Natural killer cell (primary cell): ENCODE measurements at regions not wholly inside any gene's neighbourhood (a gene's known extent, or its start where the extent isn't known, plus 50 kb on each side); places are given as distances from the start of the nearest gene placed in this dataset.
"Not testable (repeated sequence)": the region's sequence is repeated elsewhere in the genome, so short reads cannot be mapped to it uniquely, and the experiment has no call there.

ENCODE experiments used
- ATAC-seq, 3 donors: fragments of 150-1000 bp in 2 of 3; fragments of 200-7000 bp in 1 of 3; cut with Tn5 transposase; 1 replicate in 1 of 3; 2 replicates in 2 of 3; pipeline ENCODE4 v1.10.0; 2021; ENCODE audit warnings: mild to moderate bottlenecking in 2 of 3, moderate library complexity in 2 of 3
- DNase-seq, 2 donors: peaks; one replicate each; pipeline versions ENCODE4 v3.0.0 to v3.0.0-alpha.2; 2013 to 2021; ENCODE audit warnings: mixed read lengths in 1 of 2
- H3K27ac ChIP-seq: one replicate; pipeline ENCODE4 v1.5.1; 2013; ENCODE audit warnings: mild to moderate bottlenecking, low read length
- H3K27me3 ChIP-seq: one replicate; pipeline ENCODE4 v1.6.1; 2013; ENCODE audit warnings: low read length; ENCODE audit not compliant: control insufficient read depth, insufficient read depth
- H3K36me3 ChIP-seq: one replicate; pipeline ENCODE4 v1.6.1; 2013; ENCODE audit warnings: low read length; ENCODE audit not compliant: control insufficient read depth, insufficient read depth
- H3K4me1 ChIP-seq: one replicate; pipeline ENCODE4 v1.6.1; 2013; ENCODE audit warnings: low read length; ENCODE audit not compliant: control insufficient read depth, insufficient read depth
- H3K4me3 ChIP-seq: one replicate; pipeline ENCODE4 v1.5.1; 2013; ENCODE audit warnings: low read length
- H3K9me3 ChIP-seq: one replicate; pipeline ENCODE4 v1.6.1; 2013; ENCODE audit warnings: low read length; ENCODE audit not compliant: control insufficient read depth, insufficient read depth
- H3K27ac Mint-ChIP-seq, 2 donors: one replicate each; pipeline ENCODE4 v1.8.0; 2022; ENCODE audit warnings: mild to moderate bottlenecking in 2 of 2, mixed read lengths in 2 of 2, moderate library complexity in 1 of 2
- H3K27me3 Mint-ChIP-seq, 2 donors: one replicate each; pipeline ENCODE4 v1.8.0; 2022; ENCODE audit warnings: low read depth in 2 of 2, mixed read lengths in 2 of 2
- H3K36me3 Mint-ChIP-seq: one replicate; pipeline ENCODE4 v1.8.0; 2022; ENCODE audit warnings: mixed read lengths
- H3K4me1 Mint-ChIP-seq, 2 donors: one replicate each; pipeline ENCODE4 v1.8.0; 2022; ENCODE audit warnings: mixed read lengths in 2 of 2
- H3K4me3 Mint-ChIP-seq: one replicate; pipeline ENCODE4 v1.8.0; 2022; ENCODE audit warnings: mild to moderate bottlenecking, moderate library complexity, mixed read lengths
- H3K9me3 Mint-ChIP-seq, 2 donors: one replicate each; pipeline ENCODE4 v1.8.0; 2022; ENCODE audit warnings: mixed read lengths in 2 of 2
- CTCF ChIP-seq: fragments of 200-600 bp; IDR thresholded peaks from one replicate; pipeline ENCODE4 v1.8.0; 2022; ENCODE audit warnings: antibody characterized with exemption
- WGBS: methylation state at CpG from one replicate; pipeline ENCODE4 v1.1.7; 2013; ENCODE audit warnings: missing lambda C conversion rate; ENCODE audit not compliant: insufficient coverage; 5-methylcytosine and 5-hydroxymethylcytosine counted together
- intact Hi-C: fragments of 100-400 bp; cut with micrococcal nuclease; formaldehyde crosslinking; loops from one replicate; pipeline ENCODE4 v1.14.2; 2022

DNA sequence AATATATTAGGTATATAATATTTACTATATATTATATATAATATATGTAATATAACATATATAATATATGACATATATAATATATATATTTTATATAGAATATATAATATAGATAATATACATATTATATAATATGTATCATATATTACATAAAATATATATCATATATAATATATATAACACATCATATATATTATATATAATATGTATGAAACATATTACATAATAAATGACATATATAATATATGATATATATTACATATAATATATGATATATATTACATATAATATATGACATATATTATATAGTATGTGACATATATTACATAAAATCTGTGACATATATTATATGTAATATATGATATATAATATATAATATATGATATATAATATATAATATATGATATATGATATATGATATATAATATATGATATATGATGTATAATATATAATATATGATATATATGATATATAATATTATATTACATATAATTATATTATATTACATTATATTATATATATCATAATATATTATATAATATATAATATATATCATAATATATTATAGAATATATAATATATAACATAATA lies 119.5 kb upstream of the RIMBP3 start:
- DNase-seq = no peak
- TF ChIP-seq CTCF = no peak
- intact Hi-C loops = no loop called here

DNA sequence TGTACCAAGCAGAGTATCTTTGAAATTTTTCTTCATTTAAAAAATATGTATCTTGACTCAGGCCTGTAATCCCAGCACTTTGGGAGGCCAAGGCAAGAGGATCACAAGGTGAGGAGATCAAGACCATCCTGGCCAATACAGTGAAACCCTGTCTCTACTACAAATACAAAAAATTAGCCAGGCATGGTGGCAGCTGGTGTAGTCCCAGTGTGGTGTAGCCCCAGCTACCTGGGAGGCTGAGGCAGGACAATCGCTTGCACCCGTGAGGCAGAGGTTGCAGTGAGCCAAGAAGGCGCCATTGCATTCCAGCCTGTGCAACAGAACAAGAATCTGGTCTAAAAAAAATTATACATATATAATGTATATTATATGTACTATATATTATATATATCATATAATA lies 118.7 kb upstream of the RIMBP3 start:
- DNase-seq (peak; percentile 59 to 75), ATAC-seq (peak in 2 of 3 donors; percentile 53 to 76)
- H3K27me3 ChIP-seq, intact Hi-C loops, H3K36me3 Mint-ChIP-seq, H3K36me3 ChIP-seq, H3K27me3 Mint-ChIP-seq, H3K4me3 ChIP-seq, H3K27ac ChIP-seq, H3K9me3 ChIP-seq, H3K9me3 Mint-ChIP-seq, H3K27ac Mint-ChIP-seq, H3K4me3 Mint-ChIP-seq, H3K4me1 ChIP-seq, H3K4me1 Mint-ChIP-seq: not testable (repeated sequence)
- 86% methylated on average over 2 of the region's 3 CpGs for WGBS

More for the DNA sequence above, 119.5 kb upstream of the RIMBP3 start:
- H3K36me3 ChIP-seq = no peaks in the 10 kb centered on the region
- H3K4me3 ChIP-seq = no peak overlapping the region
- H3K27ac Mint-ChIP-seq = no peak overlapping the region
- no peaks in the 10 kb centered on the region for H3K36me3 Mint-ChIP-seq
- H3K27ac ChIP-seq = no peak overlapping the region
- H3K4me1 Mint-ChIP-seq = no peaks in the 10 kb centered on the region
- H3K4me3 Mint-ChIP-seq = no peak overlapping the region
- H3K27me3 ChIP-seq = no peaks in the 10 kb centered on the region
- no peak for ATAC-seq
- no peaks in the 10 kb centered on the region for H3K4me1 ChIP-seq
- H3K9me3 Mint-ChIP-seq = peaks cover 0 to 2% of the 10 kb centered on the region in 2 donors
- no peaks in the 10 kb centered on the region for H3K27me3 Mint-ChIP-seq
- H3K9me3 ChIP-seq = no peaks in the 10 kb centered on the region
